Medulla oblongata (tissue), 1 donor: ENCODE measurements at regions not wholly inside any gene's neighbourhood (a gene's known extent, or its start where the extent isn't known, plus 50 kb on each side); places are given as distances from the start of the nearest gene placed in this dataset.
A peak's percentile ranks its signal among the peaks of the same experiment; 100 is the strongest.
"Not testable (repeated sequence)": the region's sequence is repeated elsewhere in the genome, so short reads cannot be mapped to it uniquely, and the experiment has no call there.

Experiments used
- DNase-seq: peaks from one replicate; pipeline ENCODE4 v3.0.0-alpha.2; 2015; ENCODE audit errors: extremely low spot score

DNA sequence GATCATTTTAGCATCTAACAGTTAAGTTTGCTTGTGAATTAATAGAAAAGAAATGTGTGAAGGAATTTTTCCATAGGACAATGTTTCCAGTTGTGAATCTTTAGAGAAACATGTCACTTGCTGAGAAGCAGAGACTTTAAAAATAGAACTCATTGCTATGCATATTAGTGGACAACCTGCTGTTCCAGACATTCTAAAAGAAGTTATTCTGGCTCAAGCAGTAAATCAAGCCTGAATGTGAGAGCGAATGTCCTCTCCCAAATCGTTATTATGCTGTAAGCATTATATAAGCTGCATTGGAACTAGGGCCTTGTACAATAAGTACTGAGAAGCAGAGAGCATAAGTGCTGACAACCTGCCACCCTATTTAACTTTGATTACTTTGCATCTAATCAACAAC, 990.9 kb downstream of the PLOD2 start:
- no peak for DNase-seq

- DNase-seq, result no peak
These were observed 985.4 kb downstream of the PLOD2 start for GRCh38 chr3:145175626-145176025.

DNA sequence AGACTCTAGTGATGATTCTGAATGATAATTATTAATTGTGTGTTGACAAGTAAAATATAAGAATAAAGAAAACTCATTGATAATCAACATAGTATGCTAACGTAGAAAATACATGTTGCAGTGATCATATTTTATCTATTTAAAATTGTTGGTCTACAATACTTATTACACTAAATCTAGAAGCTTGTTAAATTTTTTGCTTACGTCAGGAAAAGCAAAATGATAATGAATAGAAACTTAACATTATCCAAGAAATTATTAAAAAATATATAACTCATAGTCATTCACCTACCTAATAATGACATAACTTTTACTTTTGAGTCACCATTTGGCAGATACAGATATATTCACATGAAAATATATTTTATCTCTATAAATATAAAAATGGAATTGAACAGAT, 984.1 kb downstream of the PLOD2 start:
- DNase-seq, result no peak

GRCh38 chr3:145177828-145178227, 983.2 kb downstream of the PLOD2 start:
- no peak for DNase-seq

DNA sequence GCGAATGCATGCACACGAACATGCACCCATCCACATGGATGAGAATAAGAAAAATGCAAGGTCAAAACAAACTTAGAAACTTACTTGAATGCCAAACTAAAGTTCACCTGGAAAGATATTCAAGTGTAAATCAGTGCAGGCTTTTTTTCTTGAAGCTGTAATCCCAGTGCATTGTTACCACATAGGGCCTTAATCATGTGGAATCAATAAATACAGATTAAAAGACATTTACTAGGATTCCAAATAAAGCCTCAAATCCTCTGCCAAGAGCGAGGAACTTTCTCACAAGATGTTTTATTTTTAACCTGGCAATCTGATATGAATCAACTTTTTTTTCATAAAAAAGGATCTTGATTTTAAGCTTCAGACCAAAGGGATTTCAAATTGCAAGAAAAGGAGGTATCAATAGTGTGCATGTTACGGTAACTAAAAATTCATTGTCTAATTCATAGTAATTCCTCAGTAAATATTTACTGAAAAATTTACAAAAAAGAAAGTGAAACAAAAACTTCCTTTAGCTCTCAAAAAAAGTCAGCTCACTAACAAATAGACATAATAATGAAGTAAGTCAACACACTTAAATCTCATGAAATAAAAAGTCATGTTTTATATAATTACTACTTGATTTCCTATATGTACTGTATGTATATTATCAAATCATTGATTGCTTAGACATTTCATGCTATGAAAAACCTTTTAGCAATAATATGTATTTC, 978.6 kb downstream of the PLOD2 start:
- no peak for DNase-seq

DNA sequence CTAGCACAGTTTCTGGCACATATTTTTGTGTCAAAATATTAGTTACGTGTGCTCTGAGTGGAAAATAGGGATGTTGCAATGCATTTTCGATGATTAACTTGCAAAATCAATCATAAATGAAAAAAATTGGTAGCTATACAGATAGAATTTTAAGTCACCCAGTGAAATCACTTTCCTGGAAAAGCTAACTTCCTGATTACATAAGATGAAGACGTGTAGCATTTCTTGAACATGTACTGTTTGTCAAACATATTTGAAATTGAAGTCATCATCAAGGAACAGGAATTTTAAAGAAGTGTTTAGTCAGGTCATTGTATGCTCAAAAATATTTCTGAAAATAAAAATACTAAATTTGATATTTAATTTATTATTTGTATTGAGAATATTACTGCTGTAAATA, 977.7 kb downstream of the PLOD2 start:
- no peak for DNase-seq

DNA sequence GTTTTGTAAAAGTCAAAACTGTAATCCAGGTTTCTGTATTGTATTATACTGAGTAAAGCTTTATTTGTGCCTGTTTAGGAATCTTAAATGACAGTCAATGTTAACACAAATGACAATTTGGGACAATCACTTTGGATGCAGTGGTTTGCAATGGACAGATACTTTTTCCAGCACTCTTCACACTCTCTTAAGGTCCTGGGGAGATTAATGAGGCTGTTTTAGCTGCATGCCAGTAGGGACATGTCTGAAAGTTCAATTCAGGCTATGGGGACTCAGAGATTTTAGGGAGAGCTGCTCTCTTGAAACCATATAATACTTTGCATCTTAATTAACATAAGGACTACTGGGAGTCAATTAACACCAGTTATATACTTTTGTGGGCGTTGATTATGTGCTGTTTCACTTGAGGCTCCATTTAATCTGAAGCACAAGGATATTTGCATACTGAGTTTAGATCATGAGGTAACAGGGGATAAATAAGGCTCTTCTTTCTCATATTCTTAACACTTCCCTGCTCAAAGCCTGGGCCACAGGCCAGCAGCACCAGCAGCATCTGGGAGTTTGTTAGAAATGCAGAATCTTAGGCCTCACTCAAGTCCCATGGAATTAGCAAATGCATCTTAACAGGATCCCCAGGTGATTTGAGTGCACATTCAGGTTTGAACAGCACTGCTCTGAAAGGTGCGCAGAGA, 972.8 kb downstream of the PLOD2 start:
- DNase-seq, result no peak

DNA sequence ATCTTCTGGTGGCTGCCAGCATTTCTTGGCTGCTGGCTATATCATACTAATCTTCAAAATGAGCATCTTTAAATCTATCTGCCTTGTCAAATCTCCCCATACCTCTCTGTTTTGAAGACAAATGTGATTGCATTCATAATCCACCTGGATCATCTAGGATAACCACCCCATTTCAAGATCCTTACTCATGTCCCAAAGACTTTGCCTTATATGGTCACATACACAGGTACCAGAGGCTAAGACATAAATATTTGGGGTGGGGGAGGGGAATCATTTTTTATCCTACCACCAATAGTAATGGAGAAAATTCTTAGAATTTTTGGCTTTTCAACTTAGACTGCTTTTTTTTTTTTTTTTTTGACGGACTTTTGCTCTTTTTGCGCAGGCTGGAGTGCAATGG, 970.8 kb downstream of the PLOD2 start:
- no peak for DNase-seq

DNA sequence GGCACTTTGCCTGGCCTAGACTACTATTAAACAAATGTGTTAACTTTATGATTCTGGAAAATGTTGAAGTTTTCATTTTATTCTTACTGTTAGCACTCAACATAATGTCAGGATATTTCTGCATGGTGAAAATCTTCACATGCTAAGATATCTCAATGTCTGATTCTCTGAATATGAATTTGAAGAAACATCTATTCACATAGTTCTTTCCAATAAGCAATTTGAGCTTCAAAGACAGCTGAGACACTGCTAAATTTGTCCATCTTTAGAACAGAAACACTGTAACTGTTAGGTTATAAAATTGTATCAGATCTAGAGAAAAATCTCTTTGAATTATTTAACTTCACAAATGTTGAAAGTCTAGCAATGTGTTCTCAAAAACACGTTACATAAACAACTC, 970.2 kb downstream of the PLOD2 start:
- no peak for DNase-seq

DNA sequence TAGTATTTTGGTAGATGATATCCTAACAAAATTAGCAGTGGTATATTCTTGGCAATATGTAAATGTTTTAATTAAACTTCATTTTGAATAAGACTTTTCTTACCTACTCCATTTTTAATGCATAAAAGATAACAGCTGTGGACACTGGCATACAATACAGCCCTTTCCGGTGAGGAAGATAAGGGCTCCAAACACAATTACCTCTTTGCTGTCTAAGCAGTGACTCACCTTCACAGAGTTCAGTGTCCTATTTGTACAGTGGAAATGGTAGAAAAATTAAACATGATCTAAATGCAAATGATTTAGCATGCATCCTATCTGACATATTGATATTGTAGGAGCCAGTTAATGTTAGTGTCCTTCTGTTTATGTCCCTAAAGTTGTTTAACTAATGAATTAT, 969.4 kb downstream of the PLOD2 start:
- DNase-seq, result no peak

- no peak for DNase-seq
These were observed 963.7 kb downstream of the PLOD2 start for GRCh38 chr3:145197051-145197820.

DNA sequence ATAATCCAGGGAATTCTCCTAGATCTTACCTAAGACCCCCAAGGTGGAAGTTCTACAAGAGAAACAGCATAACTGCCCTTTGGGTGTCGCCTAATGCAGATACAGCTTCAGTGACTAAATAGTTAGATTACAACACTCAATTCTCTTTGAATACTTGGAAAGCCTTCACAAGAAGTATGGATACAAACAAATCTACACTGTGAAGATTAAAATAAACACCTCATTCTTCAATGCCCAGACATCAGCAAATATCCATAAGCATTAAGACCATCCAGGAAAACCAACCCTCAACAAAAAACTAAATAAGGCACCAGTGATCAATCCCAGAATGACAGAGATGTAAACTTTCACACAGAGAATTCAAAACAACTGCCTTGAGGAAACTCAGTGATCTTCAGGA, 963.2 kb downstream of the PLOD2 start:
- no peak for DNase-seq

DNA sequence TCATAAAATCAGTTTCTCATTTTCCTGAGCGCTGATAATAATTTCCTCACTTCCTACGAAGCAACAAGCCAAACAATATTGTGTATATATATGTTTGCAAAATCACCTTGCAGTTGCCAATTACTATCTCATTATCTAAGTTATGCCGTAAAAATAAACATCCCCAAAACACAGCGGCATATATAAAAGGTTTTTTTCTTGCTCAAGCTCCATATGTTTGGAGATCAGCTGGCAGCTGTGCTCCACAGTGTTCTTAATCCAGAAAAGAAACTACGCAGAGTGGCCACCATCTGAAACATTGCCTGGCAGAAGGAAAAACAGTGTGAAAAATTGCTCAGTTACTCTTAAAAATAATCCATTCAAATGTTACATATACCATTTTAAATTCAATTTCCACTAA, 951.4 kb downstream of the PLOD2 start:
- no peak for DNase-seq

DNA sequence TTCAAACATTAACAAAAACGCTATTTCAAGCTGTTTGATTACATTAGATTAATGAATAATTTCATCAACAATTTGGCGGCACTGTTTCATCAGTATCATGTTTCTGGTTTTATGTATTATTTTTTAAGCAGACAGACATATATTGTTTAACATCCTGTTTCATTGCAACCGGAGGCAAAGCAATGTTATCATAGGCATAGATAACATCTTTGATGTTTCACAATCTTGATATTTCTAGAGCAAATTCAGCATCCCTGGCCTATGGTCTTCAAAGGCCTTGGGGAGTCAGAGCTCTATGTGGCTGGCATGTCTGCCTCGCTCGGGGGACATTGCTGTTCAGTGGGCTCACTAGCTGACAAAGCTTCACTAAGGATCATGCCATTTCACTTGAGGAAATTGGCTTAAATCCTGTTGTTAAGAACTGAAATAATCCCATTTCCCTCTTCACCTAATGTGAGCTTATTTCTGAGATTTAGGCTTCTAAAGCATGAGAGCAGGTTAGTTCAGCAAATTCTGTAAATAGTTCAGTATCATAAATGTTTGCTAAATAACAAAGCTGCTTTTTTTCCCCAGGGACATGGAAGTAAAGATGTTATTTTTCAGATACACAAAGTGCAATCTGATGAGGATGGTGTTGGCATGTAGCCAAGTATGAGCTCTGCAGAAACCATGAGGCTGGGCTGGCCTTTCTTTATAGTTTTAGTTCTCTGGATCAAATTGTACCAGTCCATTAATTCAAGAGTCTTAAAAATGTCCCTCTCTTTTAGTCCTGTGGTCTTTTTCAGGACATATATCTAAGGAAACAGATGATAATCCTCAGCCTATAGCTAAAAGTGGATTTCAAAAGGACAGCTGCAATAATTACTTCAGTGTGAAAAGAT, 941.4 kb downstream of the PLOD2 start:
- DNase-seq, result peak; percentile 7

- DNase-seq, result no peak
These were observed 936.1 kb downstream of the PLOD2 start for GRCh38 chr3:145224886-145225285.

DNA sequence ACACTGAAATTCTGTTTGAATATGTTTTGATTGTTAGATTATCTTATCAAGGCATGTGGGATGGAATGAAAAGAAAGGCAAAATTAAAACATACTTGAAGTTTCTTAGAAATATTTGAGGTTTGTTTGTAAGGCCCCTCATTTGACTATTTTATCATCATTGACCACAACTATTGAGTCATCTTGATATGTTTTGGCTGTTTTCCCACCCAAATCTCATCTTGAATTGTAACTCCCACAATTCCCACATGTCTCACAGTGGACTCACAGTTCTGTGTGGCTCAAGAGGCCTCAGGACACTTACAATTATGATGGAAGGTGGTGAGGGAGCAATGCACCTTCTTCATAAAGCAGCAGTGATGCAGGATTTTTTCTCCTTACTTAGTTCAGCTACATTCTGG, 917.1 kb downstream of the PLOD2 start:
- no peak for DNase-seq

DNA sequence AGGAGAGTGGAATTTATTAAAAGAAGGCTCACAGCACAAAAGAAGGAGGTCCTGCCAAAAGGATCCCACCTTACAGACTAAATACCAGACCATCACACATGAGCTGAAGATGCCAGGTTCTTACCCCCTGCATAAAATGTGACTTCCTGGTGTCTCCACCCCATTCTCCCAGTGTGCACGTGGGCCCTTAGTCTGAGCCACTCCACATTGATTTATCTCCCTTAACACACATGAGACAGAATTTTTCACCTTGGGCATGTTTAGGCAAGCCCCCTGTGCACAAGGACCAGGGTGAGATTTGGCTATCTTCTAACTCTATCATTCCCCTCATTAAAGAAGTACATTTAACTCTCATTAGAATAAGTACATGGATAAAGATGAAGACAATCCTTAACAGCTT, 916.7 kb downstream of the PLOD2 start:
- DNase-seq, result no peak

DNA sequence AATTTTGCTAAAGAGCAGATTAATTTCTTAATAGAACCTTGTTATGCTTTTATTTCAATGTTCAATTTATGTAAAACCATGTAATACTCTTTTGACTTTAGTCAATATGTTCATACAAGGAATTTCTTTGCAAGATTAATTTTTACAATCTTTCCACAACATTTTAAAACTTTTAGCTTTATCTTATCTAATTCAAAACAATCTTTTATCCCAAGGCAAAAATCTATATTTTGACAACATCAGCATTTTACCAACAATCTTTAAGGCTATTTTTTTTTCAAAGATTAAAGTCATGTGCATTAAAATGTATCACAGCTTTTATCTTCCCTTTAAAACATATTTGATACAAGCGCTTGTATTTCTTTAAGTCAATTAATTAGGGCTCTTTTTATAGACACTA, 914.7 kb downstream of the PLOD2 start:
- no peak for DNase-seq

GRCh38 chr3:145248928-145249327, 912.1 kb downstream of the PLOD2 start:
- no peak for DNase-seq

- DNase-seq, result no peak
These were observed 909.7 kb downstream of the PLOD2 start for GRCh38 chr3:145251311-145251710.

DNA sequence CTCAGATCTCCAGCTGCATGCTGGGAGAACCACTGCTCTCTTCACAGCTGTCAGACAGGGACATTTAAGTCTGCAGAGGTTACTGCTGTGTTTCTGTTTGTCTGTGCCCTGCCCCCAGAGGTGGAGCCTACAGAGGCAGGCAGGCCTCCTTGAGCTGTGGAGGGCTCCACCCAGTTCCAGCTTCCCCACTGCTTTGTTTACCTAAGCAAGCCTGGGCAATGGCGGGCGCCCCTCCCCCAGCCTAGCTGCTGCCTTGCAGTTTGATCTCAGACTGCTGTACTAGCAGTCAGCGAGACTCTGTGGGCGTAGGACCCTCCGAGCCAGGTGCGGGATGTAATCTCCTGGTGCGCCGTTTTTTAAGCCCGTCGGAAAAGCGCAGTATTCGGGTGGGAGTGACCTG, 903.0 kb downstream of the PLOD2 start:
- DNase-seq, result not testable (repeated sequence)
